DOHH2 (cell line): ENCODE measurements at regions not wholly inside any gene's neighbourhood (a gene's known extent, or its start where the extent isn't known, plus 50 kb on each side); places are given as distances from the start of the nearest gene placed in this dataset.

Experiments used
- CTCF ChIP-seq: fragments of 200-600 bp; sonication (generic); IDR thresholded peaks from one replicate; pipeline ENCODE4 v1.5.1; 2014; ENCODE audit warnings: antibody characterized with exemption, mild to moderate bottlenecking, low read depth, low read length; ENCODE audit not compliant: poor library complexity, severe bottlenecking
- EZH2phosphoT487 ChIP-seq: fragments of 200-600 bp; sonication (generic); IDR thresholded peaks from 2 replicates; pipeline ENCODE4 v1.6.1; 2017; ENCODE audit warnings: borderline replicate concordance, mild to moderate bottlenecking, antibody characterized with exemption, low read length, moderate library complexity, mixed read lengths

GRCh38 chr15:93378558-93378957, 289.5 kb upstream of the RGMA start:
- no peak for TF ChIP-seq CTCF
- TF ChIP-seq EZH2phosphoT487, result no peak
